Endodermal cell (in vitro differentiated cells): ENCODE measurements at regions not wholly inside any gene's neighbourhood (a gene's known extent, or its start where the extent isn't known, plus 50 kb on each side); places are given as distances from the start of the nearest gene placed in this dataset.

Experiments used
- DNase-seq: peaks from one replicate; pipeline ENCODE4 v3.0.0-alpha.2; 2017
- H3K27ac ChIP-seq: 2 replicates; pipeline ENCODE4 v1.5.1; 2013; ENCODE audit warnings: mild to moderate bottlenecking, low read depth, low read length, moderate library complexity
- H3K27me3 ChIP-seq: 2 replicates; pipeline ENCODE4 v1.6.1; 2013; ENCODE audit warnings: mild to moderate bottlenecking, low read length, moderate library complexity; ENCODE audit not compliant: insufficient read depth, control insufficient read depth, poor library complexity, severe bottlenecking
- H3K36me3 ChIP-seq: 2 replicates; pipeline ENCODE4 v1.7.0; 2013; ENCODE audit warnings: mild to moderate bottlenecking, low read length, moderate library complexity; ENCODE audit not compliant: control insufficient read depth, insufficient read depth
- H3K4me1 ChIP-seq: one replicate; pipeline ENCODE4 v1.7.0; 2013; ENCODE audit warnings: low read length; ENCODE audit not compliant: control insufficient read depth, insufficient read depth
- H3K4me3 ChIP-seq: 2 replicates; pipeline ENCODE4 v1.5.1; 2013; ENCODE audit warnings: mild to moderate bottlenecking, low read length, moderate library complexity
- H3K9ac ChIP-seq: 2 replicates; pipeline ENCODE4 v1.6.1; 2013; ENCODE audit warnings: mild to moderate bottlenecking, low read length, moderate library complexity; ENCODE audit not compliant: poor library complexity, severe bottlenecking; ENCODE audit errors: extremely low read depth
- H3K9me3 ChIP-seq: 2 replicates; pipeline ENCODE4 v1.6.1; 2013; ENCODE audit warnings: mild to moderate bottlenecking, low read length, moderate library complexity; ENCODE audit not compliant: control insufficient read depth
- H3K27ac Mint-ChIP-seq: 2 replicates; pipeline ENCODE4 v1.8.0; 2020; ENCODE audit warnings: mixed read lengths
- H3K27me3 Mint-ChIP-seq: 2 replicates; pipeline ENCODE4 v1.8.0; 2021; ENCODE audit warnings: mild to moderate bottlenecking, mixed read lengths; ENCODE audit not compliant: insufficient read depth
- H3K36me3 Mint-ChIP-seq: 2 replicates; pipeline ENCODE4 v1.8.0; 2020; ENCODE audit warnings: low read depth, mixed read lengths
- H3K4me1 Mint-ChIP-seq: 2 replicates; pipeline ENCODE4 v1.8.0; 2020; ENCODE audit warnings: mixed read lengths
- H3K4me3 Mint-ChIP-seq: 2 replicates; pipeline ENCODE4 v1.8.0; 2020; ENCODE audit warnings: mild to moderate bottlenecking, moderate library complexity, mixed read lengths
- H3K9me3 Mint-ChIP-seq: 2 replicates; pipeline ENCODE4 v1.8.0; 2020; ENCODE audit warnings: mild to moderate bottlenecking, mixed read lengths
- WGBS, 2 experiments: methylation state at CpG; one replicate each; pipeline versions ENCODE4 v1.1.5 to v1.1.7; 2013; ENCODE audit warnings: missing lambda C conversion rate in 2 of 2, mixed read lengths in 1 of 2; ENCODE audit not compliant: insufficient coverage in 1 of 2, insufficient read length in 1 of 2; 5-methylcytosine and 5-hydroxymethylcytosine counted together
- TF ChIP-seq, protein P1 (sequence below): fragments of 200-600 bp; sonication (generic); conservative IDR thresholded peaks from 2 replicates; pipeline ENCODE4 v1.5.0; 2021; ENCODE audit warnings: antibody characterized with exemption, mild to moderate bottlenecking

DNA sequence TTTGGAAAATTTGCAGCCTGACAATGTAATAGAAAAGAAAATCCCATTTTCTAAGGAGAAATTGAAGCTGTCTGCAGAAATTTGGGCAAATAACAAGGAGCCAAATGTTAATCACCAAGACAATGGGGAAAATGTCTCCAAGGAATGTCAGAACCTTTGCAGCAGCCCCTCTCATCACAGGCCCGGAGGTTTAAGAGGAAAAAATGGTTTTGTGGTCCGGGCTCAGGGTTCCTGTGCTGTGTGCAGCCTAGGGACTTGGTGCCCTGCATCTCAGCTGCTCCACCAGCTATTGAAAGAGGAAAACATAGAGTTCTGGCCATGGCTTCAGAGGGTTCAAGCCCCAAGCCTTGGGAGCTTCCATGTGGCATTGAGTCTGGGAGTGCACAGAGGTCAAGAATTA, 298.9 kb downstream of the ATXN7L3B start:
- Mint-ChIP-seq H3K27me3 (no peaks in the 10 kb centered on the region), H3K4me1 (no peaks in the 10 kb centered on the region), H3K27ac (no peak overlapping the region), H3K36me3 (no peaks in the 10 kb centered on the region), H3K9me3 (peaks cover 23% of the 10 kb centered on the region), H3K4me3 (no peak overlapping the region)
- Histone ChIP-seq H3K9me3 (peaks cover 8% of the 10 kb centered on the region), H3K27ac (no peak overlapping the region), H3K4me3 (no peak overlapping the region), H3K27me3 (no peaks in the 10 kb centered on the region), H3K4me1 (no peaks in the 10 kb centered on the region), H3K36me3 (no peaks in the 10 kb centered on the region), H3K9ac (no peak overlapping the region)
- TF ChIP-seq, protein P1, sequence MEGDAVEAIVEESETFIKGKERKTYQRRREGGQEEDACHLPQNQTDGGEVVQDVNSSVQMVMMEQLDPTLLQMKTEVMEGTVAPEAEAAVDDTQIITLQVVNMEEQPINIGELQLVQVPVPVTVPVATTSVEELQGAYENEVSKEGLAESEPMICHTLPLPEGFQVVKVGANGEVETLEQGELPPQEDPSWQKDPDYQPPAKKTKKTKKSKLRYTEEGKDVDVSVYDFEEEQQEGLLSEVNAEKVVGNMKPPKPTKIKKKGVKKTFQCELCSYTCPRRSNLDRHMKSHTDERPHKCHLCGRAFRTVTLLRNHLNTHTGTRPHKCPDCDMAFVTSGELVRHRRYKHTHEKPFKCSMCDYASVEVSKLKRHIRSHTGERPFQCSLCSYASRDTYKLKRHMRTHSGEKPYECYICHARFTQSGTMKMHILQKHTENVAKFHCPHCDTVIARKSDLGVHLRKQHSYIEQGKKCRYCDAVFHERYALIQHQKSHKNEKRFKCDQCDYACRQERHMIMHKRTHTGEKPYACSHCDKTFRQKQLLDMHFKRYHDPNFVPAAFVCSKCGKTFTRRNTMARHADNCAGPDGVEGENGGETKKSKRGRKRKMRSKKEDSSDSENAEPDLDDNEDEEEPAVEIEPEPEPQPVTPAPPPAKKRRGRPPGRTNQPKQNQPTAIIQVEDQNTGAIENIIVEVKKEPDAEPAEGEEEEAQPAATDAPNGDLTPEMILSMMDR = no peak
- 60 to 66% methylated on average over 2 of the region's 2 CpGs for WGBS, 2 experiments
- DNase-seq = no peak

DNA sequence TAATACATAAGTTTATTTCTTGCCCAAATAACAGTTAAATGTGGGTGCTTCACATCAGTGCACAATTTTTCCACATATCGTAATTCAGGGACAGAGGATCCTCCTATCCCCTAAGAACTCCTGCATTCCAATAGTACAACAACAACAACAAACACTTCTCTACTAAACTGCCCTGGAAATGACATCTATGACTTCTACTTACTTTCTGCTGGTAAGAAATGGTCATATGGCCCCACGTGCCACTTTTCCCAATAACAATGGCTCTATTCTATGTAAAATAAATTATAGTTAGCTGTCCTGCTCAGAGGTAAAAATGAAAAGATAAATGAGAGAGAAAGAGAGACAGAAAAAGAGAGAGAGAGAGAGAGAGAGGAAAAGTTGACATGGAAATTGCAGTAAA, 308.5 kb downstream of the ATXN7L3B start:
- no peaks in the 10 kb centered on the region for H3K9me3 Mint-ChIP-seq
- Histone ChIP-seq H3K4me3 (no peak overlapping the region), H3K9ac (no peak overlapping the region), H3K27me3 (no peaks in the 10 kb centered on the region), H3K27ac (no peak overlapping the region), H3K9me3 (no peaks in the 10 kb centered on the region), H3K36me3 (no peaks in the 10 kb centered on the region), H3K4me1 (no peaks in the 10 kb centered on the region)
- H3K27me3 Mint-ChIP-seq = no peaks in the 10 kb centered on the region
- no peaks in the 10 kb centered on the region for H3K4me1 Mint-ChIP-seq
- H3K36me3 Mint-ChIP-seq = no peaks in the 10 kb centered on the region
- 83 to 87% methylated on average over 1 of the region's 2 CpGs for whole genome bisulfite sequencing, 2 experiments
- H3K27ac Mint-ChIP-seq = no peak overlapping the region
- H3K4me3 Mint-ChIP-seq = no peak overlapping the region
- no peak for DNase-seq
- TF ChIP-seq, protein P1 = no peak

DNA sequence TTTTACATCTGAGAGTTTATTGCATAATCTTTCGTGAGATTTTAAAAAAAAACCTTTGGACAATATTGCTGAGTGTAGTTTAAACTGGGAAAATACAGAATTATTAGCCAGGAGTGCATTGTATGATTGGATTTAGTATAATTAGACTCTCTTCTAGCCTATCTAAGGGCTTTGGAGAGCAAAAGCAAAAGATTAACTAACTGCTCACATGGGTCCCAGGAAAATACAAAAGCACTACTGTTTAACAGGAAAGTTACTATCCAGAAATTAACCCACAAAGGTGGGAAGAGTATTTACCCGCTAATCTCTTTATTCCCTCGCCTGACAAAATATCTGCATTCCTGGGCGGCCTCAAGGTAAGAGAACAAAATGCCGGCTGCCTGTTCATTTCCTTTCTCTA, 309.5 kb downstream of the ATXN7L3B start:
- Histone ChIP-seq H3K27ac (no peak overlapping the region), H3K4me1 (no peaks in the 10 kb centered on the region), H3K4me3 (no peak overlapping the region), H3K9me3 (no peaks in the 10 kb centered on the region), H3K36me3 (no peaks in the 10 kb centered on the region), H3K27me3 (no peaks in the 10 kb centered on the region), H3K9ac (no peak overlapping the region)
- WGBS, 2 experiments = 86 to 92% methylated on average over 4 to 5 of the region's 5 CpGs
- Mint-ChIP-seq H3K27me3 (no peaks in the 10 kb centered on the region), H3K27ac (no peak overlapping the region), H3K4me3 (no peak overlapping the region), H3K4me1 (no peaks in the 10 kb centered on the region), H3K9me3 (no peaks in the 10 kb centered on the region), H3K36me3 (no peaks in the 10 kb centered on the region)
- TF ChIP-seq, protein P1 = no peak
- no peak for DNase-seq
